MCF 10A (cell line): ENCODE measurements at regions not wholly inside any gene's neighbourhood (a gene's known extent, or its start where the extent isn't known, plus 50 kb on each side); places are given as distances from the start of the nearest gene placed in this dataset.

Source experiments
- BruUV-seq: library from RNA; stranded (reverse); fragments of 400-500 nt; replicated peaks from 2 replicates; lab custom pipeline; 2021; lab: Mats Ljungman, UMichigan
- CTCF ChIA-PET: fragments of 300-600 bp; sonication (Branson Sonifier 250); formaldehyde crosslinking; extraction: SDS; loops from one replicate; lab custom pipeline; 2021; ENCODE audit warnings: antibody characterized with exemption, inconsistent platforms; lab: Yijun Ruan, JAX
- POLR2A ChIA-PET: fragments of 300-600, 350-650 bp; sonication (Branson Sonifier 250); formaldehyde crosslinking; extraction: SDS; loops from one replicate; lab custom pipeline; 2020; ENCODE audit warnings: antibody characterized with exemption, inconsistent platforms; lab: Yijun Ruan, JAX
- DNase-seq: peaks from one replicate; pipeline ENCODE4 v3.0.0-alpha.2; 2018; ENCODE audit not compliant: unreplicated experiment
- H3K27ac Mint-ChIP-seq: one replicate; pipeline ENCODE4 v1.8.0; 2022; ENCODE audit warnings: mild to moderate bottlenecking, low read depth, mixed read lengths; ENCODE audit not compliant: unreplicated experiment
- H3K27me3 Mint-ChIP-seq: one replicate; pipeline ENCODE4 v1.8.0; 2022; ENCODE audit warnings: mixed read lengths; ENCODE audit not compliant: insufficient read depth, unreplicated experiment
- H3K36me3 Mint-ChIP-seq: one replicate; pipeline ENCODE4 v1.8.0; 2022; ENCODE audit warnings: mild to moderate bottlenecking, moderate library complexity, mixed read lengths; ENCODE audit not compliant: insufficient read depth, unreplicated experiment
- H3K4me1 Mint-ChIP-seq: one replicate; pipeline ENCODE4 v1.8.0; 2022; ENCODE audit warnings: mixed read lengths; ENCODE audit not compliant: insufficient read depth, unreplicated experiment
- H3K4me3 Mint-ChIP-seq: one replicate; pipeline ENCODE4 v1.8.0; 2022; ENCODE audit warnings: mild to moderate bottlenecking, moderate library complexity, mixed read lengths; ENCODE audit not compliant: unreplicated experiment
- H3K9me3 Mint-ChIP-seq: one replicate; pipeline ENCODE4 v1.8.0; 2022; ENCODE audit warnings: mixed read lengths; ENCODE audit not compliant: unreplicated experiment
- intact Hi-C: fragments of 100-400 bp; cut with micrococcal nuclease; formaldehyde crosslinking; loops from 2 replicates; pipeline ENCODE4 v1.14.1; 2022
- TF ChIP-seq, protein P1 (sequence below): fragments of 200-600 bp; IDR thresholded peaks from one replicate; pipeline ENCODE4 v1.8.0; 2022; ENCODE audit warnings: antibody characterized with exemption, mild to moderate bottlenecking; ENCODE audit not compliant: unreplicated experiment

DNA sequence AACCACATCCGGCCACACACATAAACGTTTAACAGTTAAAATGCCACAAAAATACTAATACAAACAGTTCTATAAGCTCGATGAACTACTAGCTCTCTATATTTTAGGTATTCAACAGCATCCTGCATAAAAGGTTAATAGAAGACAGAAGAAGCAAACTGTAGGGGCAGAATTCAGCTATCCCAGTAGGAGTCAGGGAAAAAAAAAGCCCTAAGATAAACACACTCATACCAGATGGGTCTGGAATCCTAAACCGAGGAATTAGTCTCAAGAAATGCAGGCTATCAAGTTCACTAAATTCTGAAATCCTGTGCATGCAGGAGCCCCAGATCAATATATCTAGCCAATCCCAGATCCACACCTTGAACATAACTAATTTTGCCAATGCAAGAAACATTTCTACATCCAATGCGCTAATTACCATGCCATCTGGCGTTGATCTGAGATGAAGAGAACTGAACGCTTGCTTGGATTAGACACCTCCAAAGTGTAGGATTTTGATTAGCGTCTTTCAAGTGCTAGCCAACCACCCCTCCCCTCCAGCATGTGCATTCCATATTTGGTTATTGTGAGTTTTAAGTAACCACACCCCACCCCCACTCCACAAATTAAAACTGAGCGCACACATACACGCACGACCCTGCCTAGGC lies 512.2 kb upstream of the INTU start:
- no peak for DNase-seq
- H3K27me3 Mint-ChIP-seq, result no peaks in the 10 kb centered on the region
- TF ChIP-seq, protein P1, sequence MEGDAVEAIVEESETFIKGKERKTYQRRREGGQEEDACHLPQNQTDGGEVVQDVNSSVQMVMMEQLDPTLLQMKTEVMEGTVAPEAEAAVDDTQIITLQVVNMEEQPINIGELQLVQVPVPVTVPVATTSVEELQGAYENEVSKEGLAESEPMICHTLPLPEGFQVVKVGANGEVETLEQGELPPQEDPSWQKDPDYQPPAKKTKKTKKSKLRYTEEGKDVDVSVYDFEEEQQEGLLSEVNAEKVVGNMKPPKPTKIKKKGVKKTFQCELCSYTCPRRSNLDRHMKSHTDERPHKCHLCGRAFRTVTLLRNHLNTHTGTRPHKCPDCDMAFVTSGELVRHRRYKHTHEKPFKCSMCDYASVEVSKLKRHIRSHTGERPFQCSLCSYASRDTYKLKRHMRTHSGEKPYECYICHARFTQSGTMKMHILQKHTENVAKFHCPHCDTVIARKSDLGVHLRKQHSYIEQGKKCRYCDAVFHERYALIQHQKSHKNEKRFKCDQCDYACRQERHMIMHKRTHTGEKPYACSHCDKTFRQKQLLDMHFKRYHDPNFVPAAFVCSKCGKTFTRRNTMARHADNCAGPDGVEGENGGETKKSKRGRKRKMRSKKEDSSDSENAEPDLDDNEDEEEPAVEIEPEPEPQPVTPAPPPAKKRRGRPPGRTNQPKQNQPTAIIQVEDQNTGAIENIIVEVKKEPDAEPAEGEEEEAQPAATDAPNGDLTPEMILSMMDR, result no peak
- peaks cover 8% of the 10 kb centered on the region for H3K9me3 Mint-ChIP-seq
- ChIA-PET POLR2A (no interaction called here), CTCF (interaction anchor here (0.6 to 1.1 kb wide), 2 partner anchors 18 to 1136 kb away, joined by 3 to 4 read pairs; no protein-coding TSS in a partner anchor)
- no TSS peak for BruUV-seq
- intact Hi-C loops, result loop anchor here (10.0 kb wide), 1 partner anchor 284 kb away; no protein-coding TSS in a partner anchor
- no peak overlapping the region for H3K27ac Mint-ChIP-seq
- H3K4me1 Mint-ChIP-seq, result no peaks in the 10 kb centered on the region
- no peaks in the 10 kb centered on the region for H3K36me3 Mint-ChIP-seq
- H3K4me3 Mint-ChIP-seq, result no peak overlapping the region

DNA sequence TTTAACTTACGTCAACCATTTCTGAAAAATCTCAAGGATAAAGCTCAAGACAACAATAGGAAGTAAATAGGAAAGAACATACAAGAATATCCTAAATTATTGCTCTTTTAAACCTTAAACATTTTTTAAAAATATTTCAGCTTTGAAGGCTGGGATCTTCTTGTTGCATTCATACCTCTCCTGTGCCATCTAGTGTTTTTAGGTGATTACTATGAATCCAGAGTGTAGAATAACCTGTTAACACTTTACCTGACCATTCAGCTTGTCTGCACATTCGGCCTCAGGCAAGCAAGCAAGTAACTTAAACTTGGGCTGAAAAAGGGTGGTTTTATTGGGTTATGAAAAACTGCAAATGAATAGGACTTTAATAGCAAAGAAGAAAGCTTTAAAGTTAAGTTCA lies 507.8 kb upstream of the INTU start:
- Mint-ChIP-seq H3K36me3 (no peaks in the 10 kb centered on the region), H3K27ac (no peak overlapping the region), H3K9me3 (peaks cover 8% of the 10 kb centered on the region), H3K4me1 (no peaks in the 10 kb centered on the region), H3K27me3 (no peaks in the 10 kb centered on the region), H3K4me3 (no peak overlapping the region)
- DNase-seq, result peak; percentile 16
- BruUV-seq, result no TSS peak
- TF ChIP-seq, protein P1, result peak; percentile 26
- ChIA-PET POLR2A (no interaction called here), CTCF (interaction anchor here (0.5 to 1.2 kb wide), 15 partner anchors 11 to 901 kb away, joined by 3 to 7 read pairs (median 4); no protein-coding TSS in a partner anchor)
- intact Hi-C loops, result loop anchor here (1.0 to 10.0 kb wide), 3 partner anchors 280 to 1812 kb away; no protein-coding TSS in a partner anchor

DNA sequence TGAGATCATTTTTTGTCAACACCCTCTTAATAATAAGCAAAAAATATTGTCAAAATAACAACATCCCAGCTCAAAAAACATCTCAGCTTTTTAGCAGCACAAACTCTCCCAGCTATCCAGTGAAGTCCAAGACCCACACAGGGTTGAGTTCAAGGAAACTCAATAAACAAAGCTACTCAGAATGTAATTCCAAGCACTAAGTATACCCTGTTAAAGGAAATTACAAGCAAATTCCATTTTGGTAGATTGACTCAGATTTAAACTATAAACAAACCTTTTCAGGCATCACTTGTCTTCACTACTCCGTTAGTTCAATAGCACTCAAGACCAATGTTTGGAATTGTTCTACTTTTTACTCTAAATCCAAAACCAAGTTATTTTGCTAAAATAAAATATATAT lies 506.0 kb upstream of the INTU start:
- no peak overlapping the region for H3K27ac Mint-ChIP-seq
- H3K4me3 Mint-ChIP-seq, result no peak overlapping the region
- no TSS peak for BruUV-seq
- H3K36me3 Mint-ChIP-seq, result no peaks in the 10 kb centered on the region
- peaks cover 1% of the 10 kb centered on the region for H3K9me3 Mint-ChIP-seq
- ChIA-PET POLR2A (no interaction called here), CTCF (interaction anchor here (0.9 to 1.1 kb wide), 2 partner anchors 30 to 501 kb away, joined by 3 read pairs; no protein-coding TSS in a partner anchor)
- intact Hi-C loops, result loop anchor here (10.0 kb wide), 1 partner anchor 278 kb away; no protein-coding TSS in a partner anchor
- TF ChIP-seq, protein P1, result no peak
- H3K4me1 Mint-ChIP-seq, result no peaks in the 10 kb centered on the region
- DNase-seq, result no peak
- no peaks in the 10 kb centered on the region for H3K27me3 Mint-ChIP-seq

DNA sequence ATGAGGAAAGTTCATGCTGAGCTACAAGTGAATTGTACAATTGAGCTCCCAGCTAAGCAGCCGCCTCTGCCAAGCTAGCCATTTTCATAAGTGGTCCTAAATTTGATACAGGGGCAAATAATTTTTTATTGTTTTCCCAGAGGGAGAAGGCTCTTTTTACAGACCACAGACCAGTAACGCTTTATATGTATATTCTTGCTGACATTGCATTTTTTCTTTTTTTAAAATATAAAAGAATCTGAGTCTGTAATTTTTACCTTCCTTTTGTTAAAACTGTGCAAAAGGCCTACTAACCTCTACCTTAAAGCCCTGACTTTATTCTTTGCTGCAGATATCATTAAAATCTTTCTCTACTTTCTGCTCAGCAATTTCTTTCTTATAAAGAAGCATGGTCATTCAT lies 501.2 kb upstream of the INTU start:
- intact Hi-C loops, result no loop called here
- TF ChIP-seq, protein P1, result no peak
- Mint-ChIP-seq H3K4me1 (no peaks in the 10 kb centered on the region), H3K9me3 (no peaks in the 10 kb centered on the region), H3K27me3 (no peaks in the 10 kb centered on the region), H3K4me3 (no peak overlapping the region), H3K27ac (no peak overlapping the region), H3K36me3 (no peaks in the 10 kb centered on the region)
- POLR2A ChIA-PET, result no interaction called here
- no peak for DNase-seq
- BruUV-seq, result no TSS peak
- CTCF ChIA-PET, result interaction anchor here (0.7 kb wide), 1 partner anchor 126 kb away, joined by 3 read pairs; no protein-coding TSS in a partner anchor
